GM19372 (cell line): ENCODE measurements at regions not wholly inside any gene's neighbourhood (a gene's known extent, or its start where the extent isn't known, plus 50 kb on each side); places are given as distances from the start of the nearest gene placed in this dataset.
"Not testable (repeated sequence)": the region's sequence is repeated elsewhere in the genome, so short reads cannot be mapped to it uniquely, and the experiment has no call there.

Experiments used
- ATAC-seq: cut with Tn5 transposase; IDR thresholded peaks from one replicate; pipeline ENCODE4 v1.9.1; 2021; ENCODE audit warnings: mild to moderate bottlenecking, low read depth, moderate library complexity; ENCODE audit not compliant: unreplicated experiment

DNA sequence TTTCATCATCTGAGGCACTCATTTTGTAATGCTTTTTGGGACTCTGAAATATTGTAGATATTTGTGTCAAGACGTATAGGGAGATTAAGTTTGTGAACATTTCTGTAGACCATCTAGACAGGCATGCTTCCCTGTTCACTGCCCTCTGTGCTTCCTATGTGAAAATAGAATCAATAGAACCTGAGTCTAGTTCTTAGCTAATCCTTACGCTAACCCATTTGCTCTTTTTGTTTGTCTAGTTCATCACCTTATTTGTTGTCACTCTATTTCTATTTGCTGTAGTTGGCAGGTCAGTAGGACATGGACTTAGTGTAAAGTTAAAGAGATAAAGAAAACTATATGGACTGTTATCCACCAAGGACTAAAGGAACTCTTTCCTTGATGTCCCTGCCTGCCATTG, 1755.2 kb downstream of the C4orf33 start:
- no peak for ATAC-seq

GRCh38 chr4:130851932-130852331, 1756.0 kb downstream of the C4orf33 start:
- ATAC-seq, result no peak

DNA sequence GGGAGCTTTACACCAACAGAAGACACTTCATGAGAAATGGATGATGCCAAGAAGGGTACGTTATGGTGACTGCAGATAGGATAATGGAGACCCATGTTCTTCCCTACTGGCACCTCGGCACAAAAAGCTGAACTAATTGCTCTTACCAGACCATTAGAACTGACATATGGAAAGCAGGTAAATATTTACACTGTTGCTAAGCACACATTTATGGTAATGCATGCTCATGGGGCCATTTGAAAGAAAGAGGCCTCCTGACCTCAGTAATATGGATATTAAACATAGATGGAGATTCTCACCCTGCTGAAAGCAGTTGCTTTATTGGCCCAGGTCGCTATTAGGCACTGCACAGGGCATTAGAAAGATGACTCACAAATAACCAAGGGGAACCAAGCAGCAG, 1759.6 kb downstream of the C4orf33 start:
- no peak for ATAC-seq

DNA sequence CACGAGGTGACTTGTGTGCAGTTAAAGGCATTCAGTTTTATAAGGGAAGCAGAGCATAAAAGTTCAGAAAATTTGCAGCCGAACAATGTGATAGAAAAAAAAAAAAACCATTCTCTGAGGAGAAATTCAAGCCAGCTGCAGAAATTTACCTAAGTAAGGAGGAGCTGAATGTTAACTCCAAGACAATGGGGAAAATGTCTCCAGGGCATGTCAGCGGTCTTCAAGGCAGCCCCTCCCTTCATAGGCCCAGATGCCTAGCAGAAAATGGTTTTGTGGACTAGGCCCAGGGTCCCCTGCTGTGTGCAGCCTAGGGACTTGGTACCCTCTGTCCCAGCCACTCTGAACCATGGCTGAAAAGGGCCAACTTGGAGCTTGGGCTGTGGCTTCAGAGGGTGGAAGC, 1764.0 kb downstream of the C4orf33 start:
- ATAC-seq, result no peak

GRCh38 chr4:130896920-130897319, 1801.0 kb downstream of the C4orf33 start:
- no peak for ATAC-seq

DNA sequence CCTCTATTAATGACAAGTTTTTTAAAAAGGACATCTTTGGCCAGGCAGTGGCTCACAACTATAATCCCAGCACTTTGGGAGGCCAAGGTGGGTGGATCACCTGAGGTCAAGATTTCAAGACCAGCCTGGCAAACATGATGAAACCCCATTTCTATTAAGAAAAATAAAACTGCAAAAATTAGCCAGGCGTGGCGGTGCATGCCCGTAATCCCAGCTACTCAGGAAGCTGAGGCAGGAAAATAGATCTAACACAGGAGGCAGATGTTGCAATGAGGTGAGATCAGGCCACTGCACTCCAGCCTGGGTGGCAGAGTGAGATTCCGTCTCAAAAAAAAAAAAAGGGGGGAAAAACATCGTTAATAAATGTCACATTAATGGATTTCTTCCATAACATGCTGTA, 1805.4 kb downstream of the C4orf33 start:
- ATAC-seq, result no peak

DNA sequence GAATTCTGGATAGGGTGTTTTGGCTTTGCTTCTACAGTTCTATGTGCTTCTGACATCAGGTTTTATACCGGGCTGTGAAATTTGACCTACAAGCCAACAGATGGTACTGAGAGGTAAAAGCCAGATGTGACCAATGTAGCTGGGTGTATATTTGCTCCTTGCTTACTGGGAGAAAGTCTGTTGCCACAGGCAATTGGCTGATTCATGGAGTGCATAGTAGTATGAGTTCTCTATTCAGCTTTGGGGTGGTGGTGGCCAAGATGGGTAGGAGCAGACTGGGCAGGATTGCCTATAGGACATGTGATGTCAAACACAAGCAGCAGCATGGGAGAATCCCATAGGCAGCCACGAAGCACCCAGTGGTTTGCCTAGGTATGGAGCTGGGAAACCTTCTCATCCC, 1827.0 kb downstream of the C4orf33 start:
- ATAC-seq, result no peak

DNA sequence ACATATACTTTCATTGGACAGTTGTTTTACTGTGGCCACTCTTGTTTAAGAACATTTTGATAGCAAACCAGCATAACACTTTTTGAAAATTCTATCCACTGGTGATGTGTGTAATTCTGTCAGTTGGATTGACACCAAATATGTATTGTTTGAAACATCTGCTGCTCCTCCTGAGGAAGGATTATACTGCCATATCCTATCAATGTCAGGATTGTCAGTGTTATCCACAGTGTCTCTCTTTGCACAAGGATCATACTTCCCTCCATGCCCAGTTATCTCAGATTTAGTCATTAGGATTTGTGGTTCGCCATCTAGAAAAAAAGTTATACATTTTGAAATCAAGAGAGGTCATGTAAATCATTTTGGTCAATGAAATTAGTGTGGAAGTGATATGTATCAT, 1859.6 kb downstream of the C4orf33 start:
- no peak for ATAC-seq

GRCh38 chr4:130985371-130985770, 1889.4 kb downstream of the C4orf33 start:
- no peak for ATAC-seq

GRCh38 chr4:130995988-130996387, 1900.0 kb downstream of the C4orf33 start:
- no peak for ATAC-seq

DNA sequence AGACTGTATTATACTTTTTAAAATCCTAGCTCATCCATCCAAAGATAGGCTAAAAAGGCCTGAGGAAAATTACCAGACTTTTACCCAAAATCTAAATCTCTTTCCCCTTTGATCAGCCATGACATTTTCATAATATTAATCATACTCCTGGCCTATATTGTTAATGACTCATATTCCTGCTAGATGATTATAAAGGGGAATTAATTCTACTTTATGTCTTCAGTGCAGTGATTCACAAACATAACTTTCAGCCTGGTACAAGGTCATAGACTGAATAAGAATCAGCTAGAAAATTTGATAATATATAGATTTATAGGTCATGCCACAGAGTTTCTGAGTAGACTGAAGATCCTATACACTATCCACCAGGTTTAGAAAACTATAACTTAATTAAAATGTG, 1905.4 kb downstream of the C4orf33 start:
- ATAC-seq, result no peak

DNA sequence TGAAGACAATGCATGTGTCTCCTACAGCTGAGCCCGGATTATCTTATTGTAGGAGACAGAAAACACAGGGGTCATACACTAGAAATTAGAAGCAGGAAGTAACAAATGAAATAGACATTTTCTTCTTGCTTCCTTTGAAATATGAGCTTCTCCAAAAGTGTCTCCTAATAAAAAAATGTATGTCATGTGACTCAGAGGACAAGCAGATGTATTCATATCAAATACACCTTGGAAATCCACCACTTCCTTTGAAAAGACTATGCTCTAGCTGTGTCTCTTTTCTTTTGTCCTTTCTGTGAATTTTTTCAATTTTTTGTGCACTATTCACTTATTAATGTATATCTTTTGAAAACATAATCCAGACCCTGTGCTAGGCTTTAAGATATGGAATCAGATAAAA, 1906.2 kb downstream of the C4orf33 start:
- no peak for ATAC-seq

- ATAC-seq, result no peak
These were observed 1910.4 kb downstream of the C4orf33 start for GRCh38 chr4:131006388-131006787.

GRCh38 chr4:131011961-131012360, 1916.0 kb downstream of the C4orf33 start:
- not testable (repeated sequence) for ATAC-seq

- no peak for ATAC-seq
These were observed 1917.3 kb downstream of the C4orf33 start for GRCh38 chr4:131013226-131013625.

DNA sequence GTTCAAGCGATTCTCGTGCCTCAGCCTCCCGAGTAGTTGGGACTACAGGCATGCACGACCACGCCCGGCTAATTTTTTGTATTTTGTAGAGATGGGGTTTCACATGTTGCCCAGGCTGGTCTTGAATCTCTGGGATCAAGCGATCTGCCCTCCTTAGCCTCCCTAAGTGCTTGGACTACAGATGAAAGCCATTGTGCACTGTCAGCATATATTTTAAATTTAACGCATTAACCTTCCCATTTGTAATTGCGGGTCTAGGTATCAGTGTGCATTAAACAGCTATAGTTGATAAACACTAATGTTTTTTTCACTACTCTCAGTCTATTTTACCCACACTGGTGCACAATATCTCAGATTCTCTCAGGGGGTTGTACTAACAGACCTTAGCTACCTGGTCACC, 1930.8 kb downstream of the C4orf33 start:
- ATAC-seq, result no peak

DNA sequence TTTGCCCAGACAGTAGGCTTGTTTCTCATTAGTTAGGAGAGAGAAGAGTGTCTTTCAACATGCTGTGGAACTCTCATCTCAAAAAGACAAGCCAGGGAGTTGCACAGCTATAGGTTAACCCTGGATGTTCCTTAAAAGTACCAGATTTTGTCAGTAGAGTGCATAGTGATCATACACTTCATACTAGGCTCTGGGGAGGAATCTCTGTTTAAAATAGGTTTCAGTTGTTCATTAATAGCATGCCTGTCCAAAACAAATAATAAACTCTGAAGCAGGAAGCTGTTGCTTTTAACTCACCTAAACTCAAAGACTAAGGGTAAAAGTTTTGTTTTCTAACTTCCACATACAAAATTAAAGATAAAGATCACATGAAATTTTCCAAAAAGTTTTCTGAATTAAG, 1948.4 kb downstream of the C4orf33 start:
- no peak for ATAC-seq

GRCh38 chr4:131046821-131047220, 1950.9 kb downstream of the C4orf33 start:
- no peak for ATAC-seq

DNA sequence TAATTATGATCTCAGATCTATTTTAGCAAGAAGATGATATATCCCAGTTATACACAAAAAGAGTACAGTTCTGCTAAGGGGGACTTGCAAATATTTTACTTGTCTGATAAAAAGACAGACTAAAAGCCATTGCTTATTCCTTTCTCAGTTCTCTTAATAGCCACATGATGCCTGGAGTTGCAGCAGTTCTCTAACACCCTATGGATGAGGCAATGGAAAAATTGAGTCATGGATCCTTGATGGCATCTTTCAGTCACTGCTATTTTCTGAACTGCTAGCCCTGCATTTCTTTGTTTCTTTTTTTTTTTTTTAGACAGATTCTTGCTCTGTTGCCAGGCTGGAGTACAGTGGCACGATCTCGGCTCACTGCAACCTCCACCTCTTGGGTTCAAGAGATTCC, 1956.7 kb downstream of the C4orf33 start:
- no peak for ATAC-seq

GRCh38 chr4:131054489-131055019, 1958.6 kb downstream of the C4orf33 start:
- no peak for ATAC-seq

GRCh38 chr4:131061734-131062133, 1965.8 kb downstream of the C4orf33 start:
- ATAC-seq, result no peak

DNA sequence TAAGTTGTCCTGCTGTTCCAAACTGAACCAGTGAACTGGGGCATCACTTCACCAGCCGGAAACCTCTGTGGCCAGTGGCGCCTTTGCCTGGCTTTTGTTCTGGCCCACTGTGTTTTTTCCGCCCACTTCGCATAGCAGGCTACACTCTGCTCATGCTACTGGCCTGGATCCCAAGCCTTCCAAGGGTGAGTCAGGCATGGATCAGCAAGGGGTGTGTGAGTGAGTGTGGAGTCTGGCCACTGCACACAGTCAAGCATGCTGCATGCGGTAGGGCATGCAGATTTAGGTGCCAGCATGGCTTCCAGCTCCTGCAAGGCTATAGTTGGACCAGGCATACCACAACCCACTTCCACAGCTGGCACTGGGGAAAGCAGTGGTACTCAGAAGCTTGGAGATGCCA, 1967.9 kb downstream of the C4orf33 start:
- ATAC-seq, result no peak

DNA sequence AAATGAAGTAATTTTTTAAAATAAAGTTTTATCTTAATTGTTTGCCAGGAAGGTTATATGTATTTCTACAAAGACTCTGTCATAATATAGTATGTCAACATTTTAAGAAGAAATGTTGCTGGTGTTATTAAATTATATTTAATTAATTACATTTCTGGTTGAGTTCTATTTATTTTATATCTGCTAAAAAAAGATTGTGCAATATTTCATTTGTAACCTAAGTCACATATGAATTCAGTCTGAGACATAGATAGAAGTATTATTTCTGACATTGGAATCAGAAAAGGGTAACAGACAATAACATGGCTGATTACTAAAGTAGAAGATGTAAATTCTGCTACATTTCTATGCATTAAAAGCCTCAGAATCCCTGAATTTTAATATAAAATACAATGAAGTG, 1985.1 kb downstream of the C4orf33 start:
- ATAC-seq, result no peak
